NT2/D1 (cell line): ENCODE measurements at regions not wholly inside any gene's neighbourhood (a gene's known extent, or its start where the extent isn't known, plus 50 kb on each side); places are given as distances from the start of the nearest gene placed in this dataset.

Source experiments
- SUZ12 ChIP-seq: IDR thresholded peaks from 2 replicates; pipeline ENCODE4 v1.6.1; 2011; ENCODE audit not compliant: insufficient read length, insufficient read depth; ENCODE audit errors: extremely low read depth
- YY1 ChIP-seq: IDR thresholded peaks from 2 replicates; pipeline ENCODE4 v1.6.1; 2011; ENCODE audit not compliant: insufficient read length, insufficient read depth
- ZNF274 ChIP-seq: IDR thresholded peaks from 2 replicates; pipeline ENCODE4 v1.6.1; 2011; ENCODE audit warnings: mild to moderate bottlenecking, low read depth, low read length

DNA sequence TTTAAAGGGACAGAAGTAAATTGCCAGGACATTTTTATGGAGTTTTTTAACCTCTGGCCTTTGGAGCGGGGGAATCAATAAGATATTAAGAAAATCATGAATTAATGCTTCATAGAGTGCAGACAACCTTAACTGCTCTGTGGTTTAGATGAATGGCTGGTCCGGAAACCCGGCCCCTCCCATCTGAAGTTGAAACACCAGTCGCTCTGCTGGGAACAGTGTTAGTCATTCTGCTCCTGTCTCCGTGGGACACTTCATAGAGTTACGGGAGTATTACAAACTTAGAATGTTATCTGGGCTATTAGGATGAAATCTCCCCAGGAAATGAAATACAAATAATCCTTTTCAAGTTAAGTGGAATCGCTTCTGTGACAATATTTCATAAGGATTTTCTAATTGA lies 110.1 kb upstream of the IRX2 start:
- TF ChIP-seq ZNF274 (no peak), SUZ12 (no peak), YY1 (no peak)
